ENCODE measurements at regions not wholly inside any gene's neighbourhood (a gene's known extent, or its start where the extent isn't known, plus 50 kb on each side); places are given as distances from the start of the nearest gene placed in this dataset.

DNA sequence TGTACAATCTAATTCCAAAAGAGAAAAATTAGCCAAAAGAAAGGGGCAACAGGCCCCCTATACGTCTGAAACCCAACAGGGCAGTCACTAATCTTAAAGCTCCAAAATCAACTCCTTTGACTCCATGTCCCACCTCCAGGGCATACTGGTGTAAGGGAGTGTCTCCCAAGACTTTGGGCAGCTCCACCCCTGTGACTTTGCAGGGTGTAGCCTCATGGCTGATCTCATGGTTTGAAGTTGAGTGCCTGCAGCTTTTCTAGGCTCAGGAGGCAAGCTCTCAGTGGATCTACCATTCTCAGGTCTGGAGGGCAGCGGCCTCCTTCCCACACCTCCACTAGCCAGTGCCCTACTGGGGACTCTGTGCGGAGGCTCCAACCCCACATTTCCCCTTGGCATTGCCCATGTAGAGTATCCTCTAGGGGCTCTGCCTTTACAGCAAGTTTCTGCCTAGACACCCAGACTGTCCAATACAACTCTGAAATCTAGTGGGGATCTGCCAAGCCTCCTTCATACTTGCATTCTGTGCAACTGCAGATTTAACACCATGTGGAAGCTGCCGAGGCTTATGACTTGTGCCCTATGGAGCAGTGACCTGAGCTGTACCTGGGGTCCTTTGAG lies 94.5 kb downstream of the TRIM29 start:
- no peaks in the 10 kb centered on the region for H3K36me3 ChIP-seq (ENCODE audit: control insufficient read depth in 2 of 2, extremely low read depth in 1 of 2, insufficient read depth in 2 of 2, low read length in 2 of 2)
- dilution Hi-C loops (cut with MboI; ENCODE audit: extremely low pct_ligation_motif_present, low sequenced_read_pairs) (no loop called here), intact Hi-C loops (cut with micrococcal nuclease) (no loop called here)
- TF ChIP-seq GATA2 (IDR thresholded peaks at IDR 0.05; ENCODE audit: insufficient read depth, insufficient read length, low read depth, low read length) (no peak), JUN (IDR thresholded peaks at IDR 0.05; ENCODE audit: borderline replicate concordance, insufficient read depth, insufficient read length, low read depth) (no peak), POLR2AphosphoS5 (IDR thresholded peaks at IDR 0.05; ENCODE audit: insufficient read depth, low read depth, low read length) (no peak), EZH2 (IDR thresholded peaks at IDR 0.05; ENCODE audit: borderline replicate concordance, low read depth, low read length, severe bottlenecking) (no peak), MYC (IDR thresholded peaks at IDR 0.05; ENCODE audit: low read depth, low read length) (no peak), POLR2A (IDR thresholded peaks at IDR 0.05; ENCODE audit: low read depth, low read length) (no peak), FOS (IDR thresholded peaks at IDR 0.05; ENCODE audit: borderline replicate concordance, insufficient read depth, low read length) (no peak)
- TF ChIP-seq, protein P1, sequence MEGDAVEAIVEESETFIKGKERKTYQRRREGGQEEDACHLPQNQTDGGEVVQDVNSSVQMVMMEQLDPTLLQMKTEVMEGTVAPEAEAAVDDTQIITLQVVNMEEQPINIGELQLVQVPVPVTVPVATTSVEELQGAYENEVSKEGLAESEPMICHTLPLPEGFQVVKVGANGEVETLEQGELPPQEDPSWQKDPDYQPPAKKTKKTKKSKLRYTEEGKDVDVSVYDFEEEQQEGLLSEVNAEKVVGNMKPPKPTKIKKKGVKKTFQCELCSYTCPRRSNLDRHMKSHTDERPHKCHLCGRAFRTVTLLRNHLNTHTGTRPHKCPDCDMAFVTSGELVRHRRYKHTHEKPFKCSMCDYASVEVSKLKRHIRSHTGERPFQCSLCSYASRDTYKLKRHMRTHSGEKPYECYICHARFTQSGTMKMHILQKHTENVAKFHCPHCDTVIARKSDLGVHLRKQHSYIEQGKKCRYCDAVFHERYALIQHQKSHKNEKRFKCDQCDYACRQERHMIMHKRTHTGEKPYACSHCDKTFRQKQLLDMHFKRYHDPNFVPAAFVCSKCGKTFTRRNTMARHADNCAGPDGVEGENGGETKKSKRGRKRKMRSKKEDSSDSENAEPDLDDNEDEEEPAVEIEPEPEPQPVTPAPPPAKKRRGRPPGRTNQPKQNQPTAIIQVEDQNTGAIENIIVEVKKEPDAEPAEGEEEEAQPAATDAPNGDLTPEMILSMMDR (IDR thresholded peaks at IDR 0.05; ENCODE audit: extremely low read depth in 1 of 2, insufficient read depth in 1 of 2, low read depth in 1 of 2, low read length in 2 of 2) = no peak
- TF ChIP-seq, protein P2, sequence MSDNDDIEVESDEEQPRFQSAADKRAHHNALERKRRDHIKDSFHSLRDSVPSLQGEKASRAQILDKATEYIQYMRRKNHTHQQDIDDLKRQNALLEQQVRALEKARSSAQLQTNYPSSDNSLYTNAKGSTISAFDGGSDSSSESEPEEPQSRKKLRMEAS (IDR thresholded peaks at IDR 0.05; ENCODE audit: insufficient read depth, insufficient read length) = no peak
- H3K9me3 ChIP-seq (replicated peaks; ENCODE audit: control insufficient read depth, insufficient read depth, low read length) = no peaks in the 10 kb centered on the region
- no peaks in the 10 kb centered on the region for H3K27me3 ChIP-seq (ENCODE audit: control insufficient read depth in 2 of 2, insufficient read depth in 2 of 2, low read length in 2 of 2)
- H3K9ac ChIP-seq (replicated peaks; ENCODE audit: extremely low read depth, insufficient read depth, low read length) = no peak overlapping the region
- CTCF ChIA-PET = no interaction called here
- no peak overlapping the region for H3K4me3 ChIP-seq (replicated peaks in 1 of 3; ENCODE audit: insufficient read depth in 1 of 3, low read depth in 1 of 3, low read length in 3 of 3)
- no peaks in the 10 kb centered on the region for H3K9me1 ChIP-seq (replicated peaks; ENCODE audit: control insufficient read depth, extremely low read depth, insufficient read depth, low read length)
- POLR2A ChIA-PET = no interaction called here
- H3K4me1 ChIP-seq (ENCODE audit: control insufficient read depth, extremely low read depth, insufficient read depth, low read length) = no peaks in the 10 kb centered on the region
- FAIRE-seq = no peak
- H4K20me1 ChIP-seq (replicated peaks; ENCODE audit: control insufficient read depth, extremely low read depth, insufficient read depth, low read length) = no peaks in the 10 kb centered on the region
- DNase-seq (ENCODE audit: low read depth, low spot score) = no peak
- no peak overlapping the region for H3K27ac ChIP-seq (ENCODE audit: insufficient read depth, low read depth, low read length)
- H3K4me2 ChIP-seq (ENCODE audit: insufficient read depth, low read length) = no peak overlapping the region
- BruUV-seq (replicated peaks) = no TSS peak
- no peaks in the 10 kb centered on the region for H3K79me2 ChIP-seq (ENCODE audit: control insufficient read depth, insufficient read depth, low read length)
- H2AFZ ChIP-seq (ENCODE audit: low read depth, low read length) = no peak overlapping the region

All from endothelial cell of umbilical vein (primary cell).